ENCODE measurements at regions not wholly inside any gene's neighbourhood (a gene's known extent, or its start where the extent isn't known, plus 50 kb on each side); places are given as distances from the start of the nearest gene placed in this dataset.
"Not testable (repeated sequence)": the region's sequence is repeated elsewhere in the genome, so short reads cannot be mapped to it uniquely, and the experiment has no call there.

DNA sequence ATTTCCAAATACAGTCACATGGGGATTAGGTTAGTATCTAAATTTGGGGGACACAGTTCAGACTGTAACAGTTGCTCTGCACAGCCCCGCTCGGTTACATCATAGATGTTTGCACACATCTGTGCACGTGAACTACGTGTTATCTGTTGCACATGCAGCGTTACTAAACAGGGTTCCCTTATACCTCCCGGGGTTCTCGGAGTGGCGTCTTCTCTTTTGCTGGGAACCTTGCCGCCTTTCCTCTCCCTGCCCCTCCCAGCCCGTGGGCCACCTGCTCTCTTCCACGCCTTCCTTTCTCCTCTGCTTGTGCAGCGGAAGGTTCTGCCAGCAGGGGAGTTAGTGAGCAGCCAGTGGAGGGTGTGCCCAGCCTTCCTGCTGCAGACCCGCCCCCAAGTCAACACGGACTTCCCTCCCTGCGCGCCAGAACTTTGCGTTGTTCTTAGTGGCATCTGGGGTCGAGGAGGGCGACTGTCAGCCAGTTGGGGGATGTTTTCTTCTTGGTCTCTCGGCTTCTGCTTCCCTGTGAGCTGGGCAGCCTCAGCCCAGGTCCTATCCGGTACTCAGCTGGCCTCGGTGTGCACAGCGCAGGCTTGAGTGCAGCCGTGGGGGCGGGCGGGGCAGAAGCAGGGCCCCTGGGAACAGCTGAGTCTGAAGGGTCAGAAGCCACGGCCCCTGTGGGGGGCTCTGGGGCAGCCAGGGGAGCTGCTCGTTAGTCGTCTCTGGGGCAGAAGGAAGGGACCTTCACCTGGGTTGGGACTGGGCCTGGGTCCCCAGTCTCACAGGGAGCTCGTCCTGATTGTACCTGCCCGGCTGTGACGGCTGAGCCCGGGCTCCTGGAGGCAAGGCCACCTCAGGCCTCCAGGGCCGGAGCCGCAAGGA is 146.7 kb downstream of the IGLL1 start (continued):
- peak; percentile 21; the same call in 1 of the 2 replicates for TF ChIP-seq ATF2 (tag by site-specific recombination; IDR thresholded peaks at IDR 0.05; ENCODE audit: low read depth)

DNA sequence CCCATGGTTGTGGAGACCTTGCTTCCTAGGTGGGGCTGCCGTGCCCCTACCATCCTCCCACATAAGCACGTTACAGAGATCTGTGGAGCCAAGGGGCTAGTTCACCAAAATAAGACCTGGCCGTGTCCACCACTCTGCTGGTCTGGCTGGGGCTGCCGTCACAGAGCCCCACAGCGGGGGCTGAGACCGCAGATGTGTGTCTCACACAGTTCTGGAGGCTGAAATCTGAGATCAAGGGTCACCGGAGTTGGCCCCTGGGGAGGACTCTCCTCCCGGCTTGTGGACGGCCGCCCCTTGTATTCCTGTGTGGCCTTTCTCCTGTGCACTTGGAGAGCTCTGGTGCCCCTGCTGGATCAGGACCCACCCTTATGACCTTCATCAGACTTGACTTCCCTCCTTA is 147.4 kb downstream of the IGLL1 start:
- H3K4me1 ChIP-seq (ENCODE audit: control insufficient read depth, insufficient read depth, low read length); POLR2A ChIA-PET; H3K36me3 ChIP-seq (ENCODE audit: control insufficient read depth in 2 of 2, insufficient read depth in 1 of 2, low read length in 2 of 2); H3K9me3 ChIP-seq (ENCODE audit: control insufficient read depth, insufficient read depth, low read depth, low read length); CTCF ChIA-PET; H3K27ac ChIP-seq (ENCODE audit: extremely low read depth, low read depth, low read length); H3K4me3 ChIP-seq (ENCODE audit: low read depth, low read length): not testable (repeated sequence)

GRCh38 chr22:23431337-23432072 is 148.6 kb downstream of the IGLL1 start:
- Histone ChIP-seq H3K36me3 (ENCODE audit: control insufficient read depth in 2 of 2, insufficient read depth in 1 of 2, low read length in 2 of 2) (no peaks in the 10 kb centered on the region), H3K4me1 (ENCODE audit: control insufficient read depth, insufficient read depth, low read length) (no peaks in the 10 kb centered on the region; the same call in 1 of the 2 replicates), H3K4me3 (ENCODE audit: low read depth, low read length) (no peak overlapping the region), H3K27ac (ENCODE audit: extremely low read depth, low read depth, low read length) (no peak overlapping the region), H3K9me3 (ENCODE audit: control insufficient read depth, insufficient read depth, low read depth, low read length) (no peaks in the 10 kb centered on the region)
- no peak for TF ChIP-seq ZNF133 (tag by site-specific recombination; IDR thresholded peaks at IDR 0.05)
- TF ChIP-seq TRIM28 (IDR thresholded peaks at IDR 0.05; ENCODE audit: borderline replicate concordance, low read length) = peak; percentile 28; the same call in 1 of the 2 replicates
- no peak for TF ChIP-seq ZNF335 (tag by site-specific recombination; conservative IDR thresholded peaks at IDR 0.05)
- peak; percentile 100 for TF ChIP-seq ZIC2 (tag by site-specific recombination; IDR thresholded peaks at IDR 0.05)
- ChIA-PET CTCF (interaction anchor here (1.0 to 2.0 kb wide), 3 partner anchors 46 to 160 kb away, joined by 4 to 10 read pairs (median 5); no protein-coding TSS in a partner anchor), POLR2A (no interaction called here)

DNA sequence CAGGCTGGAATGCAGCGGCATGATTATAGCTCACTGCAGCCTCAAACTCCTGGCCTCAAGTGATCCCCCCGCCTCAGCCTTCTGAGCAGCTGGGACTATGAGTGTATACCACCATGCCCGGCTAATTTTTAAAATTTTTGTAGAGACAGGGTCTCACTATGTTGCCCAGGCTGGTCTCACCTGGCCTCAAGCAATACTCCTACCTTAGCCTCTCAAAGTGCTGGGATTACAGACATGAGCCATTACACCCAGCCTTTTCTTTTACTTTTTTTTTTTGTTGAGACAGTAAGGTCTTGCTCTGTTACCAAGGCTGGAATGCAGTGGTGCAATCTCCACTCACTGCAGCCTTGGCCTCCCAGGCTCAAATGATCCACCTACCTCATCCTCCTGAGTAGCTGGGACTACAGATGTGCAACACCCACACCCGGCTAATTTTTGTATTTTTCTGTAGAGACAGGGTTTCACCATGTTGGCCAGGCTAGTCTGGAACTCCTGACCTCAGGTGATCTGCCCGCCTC is 155.5 kb downstream of the IGLL1 start:
- CTCF ChIA-PET = interaction anchor here (0.6 to 1.2 kb wide), 3 partner anchors 39 to 85 kb away, joined by 3 to 5 read pairs (median 5); no protein-coding TSS in a partner anchor
- H3K36me3 ChIP-seq (ENCODE audit: control insufficient read depth in 2 of 2, insufficient read depth in 1 of 2, low read length in 2 of 2); H3K9me3 ChIP-seq (ENCODE audit: control insufficient read depth, insufficient read depth, low read depth, low read length); H3K4me1 ChIP-seq (ENCODE audit: control insufficient read depth, insufficient read depth, low read length); H3K4me3 ChIP-seq (ENCODE audit: low read depth, low read length); H3K27ac ChIP-seq (ENCODE audit: extremely low read depth, low read depth, low read length); POLR2A ChIA-PET: not testable (repeated sequence)

DNA sequence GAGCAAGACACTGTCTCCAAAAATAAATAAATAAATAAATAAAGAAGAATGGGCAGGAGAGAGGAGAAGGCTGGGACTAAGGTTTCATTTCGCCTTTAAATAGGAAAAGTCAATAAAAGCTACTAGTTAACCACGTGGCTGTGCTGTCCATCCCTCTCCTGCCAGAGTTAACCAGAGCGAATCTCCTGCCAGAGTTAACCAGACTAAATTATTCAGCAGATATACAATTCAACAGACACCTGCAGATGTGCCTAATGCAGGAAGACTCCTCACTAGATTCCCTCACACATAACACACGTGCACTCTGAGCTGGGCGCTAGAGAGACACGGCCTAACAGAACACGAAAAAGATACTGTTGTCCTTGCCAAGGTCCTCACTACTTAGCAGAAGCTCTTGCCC is 156.1 kb downstream of the IGLL1 start:
- Histone ChIP-seq H3K9me3 (ENCODE audit: control insufficient read depth, insufficient read depth, low read depth, low read length) (no peaks in the 10 kb centered on the region), H3K4me3 (ENCODE audit: low read depth, low read length) (no peak overlapping the region), H3K4me1 (ENCODE audit: control insufficient read depth, insufficient read depth, low read length) (no peaks in the 10 kb centered on the region), H3K27ac (ENCODE audit: extremely low read depth, low read depth, low read length) (no peak overlapping the region), H3K36me3 (ENCODE audit: control insufficient read depth in 2 of 2, insufficient read depth in 1 of 2, low read length in 2 of 2) (no peaks in the 10 kb centered on the region)
- CTCF ChIA-PET = interaction anchor here (0.9 kb wide), 1 partner anchor 85 kb away, joined by 5 read pairs; no protein-coding TSS in a partner anchor
- POLR2A ChIA-PET = no interaction called here
- TF ChIP-seq, protein P1, sequence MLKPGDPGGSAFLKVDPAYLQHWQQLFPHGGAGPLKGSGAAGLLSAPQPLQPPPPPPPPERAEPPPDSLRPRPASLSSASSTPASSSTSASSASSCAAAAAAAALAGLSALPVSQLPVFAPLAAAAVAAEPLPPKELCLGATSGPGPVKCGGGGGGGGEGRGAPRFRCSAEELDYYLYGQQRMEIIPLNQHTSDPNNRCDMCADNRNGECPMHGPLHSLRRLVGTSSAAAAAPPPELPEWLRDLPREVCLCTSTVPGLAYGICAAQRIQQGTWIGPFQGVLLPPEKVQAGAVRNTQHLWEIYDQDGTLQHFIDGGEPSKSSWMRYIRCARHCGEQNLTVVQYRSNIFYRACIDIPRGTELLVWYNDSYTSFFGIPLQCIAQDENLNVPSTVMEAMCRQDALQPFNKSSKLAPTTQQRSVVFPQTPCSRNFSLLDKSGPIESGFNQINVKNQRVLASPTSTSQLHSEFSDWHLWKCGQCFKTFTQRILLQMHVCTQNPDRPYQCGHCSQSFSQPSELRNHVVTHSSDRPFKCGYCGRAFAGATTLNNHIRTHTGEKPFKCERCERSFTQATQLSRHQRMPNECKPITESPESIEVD (tag by site-specific recombination; IDR thresholded peaks at IDR 0.05) = no peak
- TF ChIP-seq ZNF513 (tag by site-specific recombination; IDR thresholded peaks at IDR 0.05) = no peak
- no peak for TF ChIP-seq ZXDB (tag by site-specific recombination; IDR thresholded peaks at IDR 0.05)
- TF ChIP-seq ZNF121 (tag by site-specific recombination; IDR thresholded peaks at IDR 0.05) = no peak
- TF ChIP-seq ZNF202 (tag by site-specific recombination; IDR thresholded peaks at IDR 0.05; ENCODE audit: borderline replicate concordance) = no peak
- no peak for TF ChIP-seq ZNF394 (tag by site-specific recombination; IDR thresholded peaks at IDR 0.05; ENCODE audit: borderline replicate concordance)
- no peak for TF ChIP-seq ZNF626 (tag by site-specific recombination; IDR thresholded peaks at IDR 0.05)
- TF ChIP-seq ZSCAN23 (tag by site-specific recombination; IDR thresholded peaks at IDR 0.05) = no peak
- no peak for TF ChIP-seq AEBP2 (tag by site-specific recombination; IDR thresholded peaks at IDR 0.05; ENCODE audit: borderline replicate concordance)
- TF ChIP-seq, protein P2, sequence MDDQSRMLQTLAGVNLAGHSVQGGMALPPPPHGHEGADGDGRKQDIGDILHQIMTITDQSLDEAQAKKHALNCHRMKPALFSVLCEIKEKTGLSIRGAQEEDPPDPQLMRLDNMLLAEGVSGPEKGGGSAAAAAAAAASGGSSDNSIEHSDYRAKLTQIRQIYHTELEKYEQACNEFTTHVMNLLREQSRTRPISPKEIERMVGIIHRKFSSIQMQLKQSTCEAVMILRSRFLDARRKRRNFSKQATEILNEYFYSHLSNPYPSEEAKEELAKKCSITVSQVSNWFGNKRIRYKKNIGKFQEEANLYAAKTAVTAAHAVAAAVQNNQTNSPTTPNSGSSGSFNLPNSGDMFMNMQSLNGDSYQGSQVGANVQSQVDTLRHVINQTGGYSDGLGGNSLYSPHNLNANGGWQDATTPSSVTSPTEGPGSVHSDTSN (CRISPR knock-in tag; IDR thresholded peaks at IDR 0.05) = no peak

All from HEK293 (cell line).